GM19463 (cell line): ENCODE measurements at regions not wholly inside any gene's neighbourhood (a gene's known extent, or its start where the extent isn't known, plus 50 kb on each side); places are given as distances from the start of the nearest gene placed in this dataset.

Experiments
- ATAC-seq: cut with Tn5 transposase; IDR thresholded peaks from one replicate; pipeline ENCODE4 v1.9.1; 2021; ENCODE audit warnings: mild to moderate bottlenecking, moderate library complexity; ENCODE audit not compliant: unreplicated experiment

GRCh38 chr7:12741951-12742575, 54.6 kb downstream of the ARL4A start:
- ATAC-seq, result no peak

- ATAC-seq, result no peak
Measured at GRCh38 chr7:12746211-12746610, 58.8 kb downstream of the ARL4A start.

- ATAC-seq, result no peak
Measured at GRCh38 chr7:12747687-12748306, 60.4 kb downstream of the ARL4A start.

- ATAC-seq, result no peak
Measured at GRCh38 chr7:12749069-12749468, 61.6 kb downstream of the ARL4A start.

- no peak for ATAC-seq
Measured at GRCh38 chr7:12749746-12750145, 62.3 kb downstream of the ARL4A start.

- ATAC-seq, result no peak
Measured at GRCh38 chr7:12751764-12752163, 64.3 kb downstream of the ARL4A start.

- ATAC-seq, result no peak
Measured at GRCh38 chr7:12754179-12754578, 66.7 kb downstream of the ARL4A start.

GRCh38 chr7:12756821-12757220, 69.4 kb downstream of the ARL4A start:
- no peak for ATAC-seq

GRCh38 chr7:12757443-12757842, 70.0 kb downstream of the ARL4A start:
- ATAC-seq, result no peak

GRCh38 chr7:12759151-12759550, 71.7 kb downstream of the ARL4A start:
- no peak for ATAC-seq

GRCh38 chr7:12761111-12761510, 73.7 kb downstream of the ARL4A start:
- no peak for ATAC-seq

GRCh38 chr7:12761691-12762090, 74.3 kb downstream of the ARL4A start:
- no peak for ATAC-seq

GRCh38 chr7:12764458-12764891, 77.0 kb downstream of the ARL4A start:
- ATAC-seq, result no peak

- ATAC-seq, result no peak
Measured at GRCh38 chr7:12765431-12766100, 78.1 kb downstream of the ARL4A start.

GRCh38 chr7:12766416-12766815, 79.0 kb downstream of the ARL4A start:
- no peak for ATAC-seq

- ATAC-seq, result no peak
Measured at GRCh38 chr7:12768948-12769347, 81.5 kb downstream of the ARL4A start.

- ATAC-seq, result no peak
Measured at GRCh38 chr7:12769444-12769843, 82.0 kb downstream of the ARL4A start.

- ATAC-seq, result no peak
Measured at GRCh38 chr7:12770227-12770975, 83.0 kb downstream of the ARL4A start.

GRCh38 chr7:12771378-12771877, 84.0 kb downstream of the ARL4A start:
- no peak for ATAC-seq

- ATAC-seq, result no peak
Measured at GRCh38 chr7:12772768-12773167, 85.3 kb downstream of the ARL4A start.

GRCh38 chr7:12777257-12777656, 89.8 kb downstream of the ARL4A start:
- ATAC-seq, result no peak
